Esophagus squamous epithelium (tissue), 4 donors: ENCODE measurements at regions not wholly inside any gene's neighbourhood (a gene's known extent, or its start where the extent isn't known, plus 50 kb on each side); places are given as distances from the start of the nearest gene placed in this dataset.

Experiments
- CTCF ChIP-seq, 6 experiments: fragments of 450-650 bp in 4 of 6; fragments of 200-600 bp in 2 of 6; sonication (generic) in 2 of 6; IDR thresholded peaks; one replicate each; pipeline ENCODE4 v1.5.1; 2016 to 2019; ENCODE audit warnings: antibody characterized with exemption in 6 of 6, mild to moderate bottlenecking in 4 of 6, moderate library complexity in 4 of 6
- POLR2A ChIP-seq, 4 donors: fragments of 450-650 bp; IDR thresholded peaks; one replicate each; pipeline ENCODE4 v1.6.1; 2017; ENCODE audit warnings: antibody characterized with exemption in 4 of 4, mild to moderate bottlenecking in 4 of 4, moderate library complexity in 3 of 4

GRCh38 chr16:87114832-87115231 lies 202.4 kb downstream of the C16orf95 start:
- no peak for TF ChIP-seq CTCF (IDR thresholded peaks at IDR 0.05)
- TF ChIP-seq POLR2A (IDR thresholded peaks at IDR 0.05) = no peak
